ENCODE measurements at regions not wholly inside any gene's neighbourhood (a gene's known extent, or its start where the extent isn't known, plus 50 kb on each side); places are given as distances from the start of the nearest gene placed in this dataset.
"Not testable (repeated sequence)": the region's sequence is repeated elsewhere in the genome, so short reads cannot be mapped to it uniquely, and the experiment has no call there.

- Mint-ChIP-seq H3K9me3 (ENCODE audit: low read depth) (peaks cover 2% of the 10 kb centered on the region), H3K27me3 (no peaks in the 10 kb centered on the region), H3K4me3 (no peak overlapping the region), H3K36me3 (ENCODE audit: low read depth) (no peaks in the 10 kb centered on the region), H3K4me1 (no peaks in the 10 kb centered on the region), H3K27ac (no peak overlapping the region)
- no peak for ATAC-seq
- intact Hi-C loops (cut with DNase I, micrococcal nuclease) = no loop called here
- DNase-seq = no peak
- CTCF ChIA-PET = interaction anchor here (1.0 kb wide), 1 partner anchor 13 kb away, joined by 3 read pairs; no protein-coding TSS in a partner anchor
- POLR2A ChIA-PET = no interaction called here
Measured at GRCh38 chr1:219049501-219049900, 124.2 kb upstream of the LYPLAL1 start.

- no peaks in the 10 kb centered on the region for H3K4me1 Mint-ChIP-seq
- no peaks in the 10 kb centered on the region for H3K27me3 Mint-ChIP-seq
- intact Hi-C loops (cut with DNase I, micrococcal nuclease) = no loop called here
- no peaks in the 10 kb centered on the region for H3K36me3 Mint-ChIP-seq (ENCODE audit: low read depth)
- no peak overlapping the region for H3K27ac Mint-ChIP-seq
- no peak overlapping the region for H3K4me3 Mint-ChIP-seq
- ATAC-seq (no peak), DNase-seq (no peak)
- H3K9me3 Mint-ChIP-seq (ENCODE audit: low read depth) = peaks cover 2% of the 10 kb centered on the region
- ChIA-PET POLR2A (no interaction called here), CTCF (no interaction called here)
Measured at GRCh38 chr1:219050086-219050821, 123.4 kb upstream of the LYPLAL1 start.

DNA sequence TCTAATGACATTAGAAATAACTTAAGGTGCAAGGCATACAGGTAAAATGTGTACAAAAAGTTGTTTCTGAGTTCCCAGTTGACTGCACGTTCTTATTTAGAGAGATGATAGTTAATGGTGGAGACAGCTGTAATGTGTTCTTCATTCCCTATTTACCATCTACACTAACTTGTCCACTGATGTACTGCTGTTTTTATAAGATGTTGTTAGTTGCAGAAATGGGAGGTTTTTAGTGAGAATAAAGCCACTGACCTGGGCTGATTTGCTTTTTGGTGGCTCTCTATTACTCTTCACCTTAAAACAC lies 122.9 kb upstream of the LYPLAL1 start:
- Mint-ChIP-seq H3K4me1 (no peaks in the 10 kb centered on the region), H3K36me3 (ENCODE audit: low read depth) (no peaks in the 10 kb centered on the region), H3K9me3 (ENCODE audit: low read depth) (peaks cover 2% of the 10 kb centered on the region), H3K27ac (no peak overlapping the region), H3K4me3 (no peak overlapping the region), H3K27me3 (no peaks in the 10 kb centered on the region)
- no peak for DNase-seq
- ChIA-PET POLR2A (no interaction called here), CTCF (no interaction called here)
- intact Hi-C loops (cut with DNase I, micrococcal nuclease) = no loop called here
- ATAC-seq = no peak

DNA sequence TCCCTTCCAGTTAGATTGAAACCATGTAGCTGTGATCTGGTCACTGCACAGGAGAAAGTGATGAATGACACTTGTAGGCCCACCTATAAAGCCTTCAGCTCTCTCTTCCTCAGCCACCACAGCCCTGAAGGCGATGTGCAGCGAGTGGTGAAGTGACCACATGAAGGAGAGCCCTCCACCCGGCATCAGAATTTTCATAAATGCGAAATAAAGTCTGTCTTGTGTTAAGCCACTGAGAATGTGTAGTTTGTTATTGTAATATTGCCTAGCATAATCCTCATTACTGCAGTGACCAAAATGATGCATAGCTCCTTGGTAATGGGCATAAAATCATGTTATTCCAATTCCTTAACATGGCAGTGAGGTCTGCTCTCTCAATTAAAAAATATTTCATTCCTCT lies 122.1 kb upstream of the LYPLAL1 start:
- Mint-ChIP-seq H3K36me3 (ENCODE audit: low read depth) (no peaks in the 10 kb centered on the region), H3K27ac (no peak overlapping the region), H3K4me3 (no peak overlapping the region), H3K9me3 (ENCODE audit: low read depth) (peaks cover 2% of the 10 kb centered on the region), H3K4me1 (no peaks in the 10 kb centered on the region), H3K27me3 (no peaks in the 10 kb centered on the region)
- ATAC-seq (no peak), DNase-seq (no peak)
- ChIA-PET CTCF (no interaction called here), POLR2A (no interaction called here)
- intact Hi-C loops (cut with DNase I, micrococcal nuclease) = no loop called here

DNA sequence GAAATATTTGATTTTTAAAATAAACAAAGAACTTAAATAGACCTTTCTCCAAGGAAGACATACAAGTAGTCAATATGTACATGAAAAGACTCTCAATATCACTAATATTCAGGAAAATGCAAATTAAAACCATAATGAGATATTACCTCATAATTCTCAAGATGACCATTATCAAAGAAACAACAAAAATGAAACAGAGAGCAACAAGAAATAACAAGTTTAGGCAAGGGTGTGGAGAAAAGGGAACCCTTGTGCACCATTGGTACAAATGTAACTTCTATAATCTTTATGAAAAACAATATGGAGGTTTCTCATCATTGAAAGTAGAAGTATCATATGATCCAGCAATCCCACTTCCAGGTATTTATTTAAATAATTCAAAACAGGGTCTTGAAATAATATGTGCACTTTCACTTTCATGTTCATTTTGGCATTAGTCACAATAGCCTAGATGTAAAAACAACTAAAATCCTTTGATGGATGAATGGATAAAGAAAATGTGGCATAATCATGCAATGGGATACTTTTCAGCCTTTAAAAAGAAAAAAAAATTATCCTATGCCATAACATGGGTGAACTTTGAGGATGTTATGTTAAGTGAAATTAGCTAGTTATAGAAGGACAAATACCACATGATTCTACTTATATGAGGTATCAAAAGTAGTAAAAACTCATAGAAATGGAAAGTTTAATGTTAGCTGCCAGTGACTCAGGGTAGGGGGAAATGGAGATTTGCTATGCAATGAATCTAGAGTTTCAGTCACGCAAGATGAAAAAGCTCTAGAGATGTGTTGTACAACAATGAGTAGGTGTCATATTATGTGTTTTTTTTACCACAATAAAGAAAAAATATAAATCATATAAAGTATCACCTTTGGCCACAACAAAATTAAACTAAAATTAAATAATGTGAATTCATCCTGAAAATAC lies 114.5 kb upstream of the LYPLAL1 start:
- intact Hi-C loops (cut with DNase I, micrococcal nuclease) = loop anchor here (1.0 to 5.0 kb wide), 2 partner anchors 113 to 130 kb away; partner anchors contain the start of gene LYPLAL1 (in 1 of the 2)
- no peak overlapping the region for H3K27ac Mint-ChIP-seq
- ATAC-seq (peak; percentile 83), DNase-seq (no peak)
- peaks cover 7% of the 10 kb centered on the region for H3K4me1 Mint-ChIP-seq
- H3K9me3 Mint-ChIP-seq (ENCODE audit: low read depth) = peaks cover 4% of the 10 kb centered on the region
- no peak overlapping the region for H3K4me3 Mint-ChIP-seq
- POLR2A ChIA-PET = no interaction called here
- peaks cover 2% of the 10 kb centered on the region for H3K27me3 Mint-ChIP-seq
- CTCF ChIA-PET = no interaction called here
- H3K36me3 Mint-ChIP-seq (ENCODE audit: low read depth) = no peaks in the 10 kb centered on the region

DNA sequence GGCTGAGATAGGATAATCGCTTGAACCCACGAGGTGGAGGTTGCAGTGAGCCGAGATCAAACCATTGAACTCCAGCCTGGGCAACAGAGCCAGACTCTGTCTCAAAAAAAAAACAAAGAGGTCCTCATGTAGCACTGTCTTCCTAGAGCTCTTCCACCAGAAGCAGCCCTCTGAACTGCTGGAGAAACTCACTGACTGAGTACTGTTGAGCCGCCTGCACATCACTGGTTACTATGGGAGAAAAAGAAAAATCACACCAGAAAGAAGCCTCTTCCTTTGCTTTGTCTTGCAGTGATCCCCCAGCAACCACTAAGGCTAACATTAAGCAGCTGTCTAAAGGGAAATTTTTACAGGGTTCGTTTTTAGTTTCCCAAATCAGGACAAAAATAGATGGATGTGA lies 112.9 kb upstream of the LYPLAL1 start:
- ChIA-PET POLR2A (no interaction called here), CTCF (no interaction called here)
- DNase-seq (no peak), ATAC-seq (no peak)
- intact Hi-C loops (cut with DNase I, micrococcal nuclease) = loop anchor here in 1 of 2 experiments (10.0 kb wide), 1 partner anchor 706 kb away; no protein-coding TSS in a partner anchor
- H3K4me3 Mint-ChIP-seq = no peak overlapping the region
- H3K27ac Mint-ChIP-seq = no peak overlapping the region
- H3K27me3 Mint-ChIP-seq = peaks cover 3% of the 10 kb centered on the region
- peaks cover 7% of the 10 kb centered on the region for H3K4me1 Mint-ChIP-seq
- peaks cover 4% of the 10 kb centered on the region for H3K9me3 Mint-ChIP-seq (ENCODE audit: low read depth)
- no peaks in the 10 kb centered on the region for H3K36me3 Mint-ChIP-seq (ENCODE audit: low read depth)

DNA sequence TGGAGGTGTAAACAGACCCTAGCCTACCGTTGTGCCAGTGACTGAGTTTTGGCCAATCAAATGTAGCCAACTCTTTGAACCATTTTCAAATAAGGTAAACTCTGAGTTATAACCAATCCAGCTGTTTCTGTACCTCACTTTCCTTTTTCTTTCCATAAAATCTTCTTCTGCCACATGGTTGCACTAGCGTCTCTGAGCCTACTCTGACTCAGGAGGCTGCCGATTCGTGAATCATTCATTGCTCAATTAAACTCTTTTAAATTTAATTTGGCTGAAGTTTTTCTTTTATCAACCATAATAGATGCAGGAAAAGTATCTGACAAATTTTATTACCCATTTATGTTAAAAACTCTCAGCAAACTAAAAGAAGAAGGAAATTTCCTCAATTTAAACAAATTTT lies 111.5 kb upstream of the LYPLAL1 start:
- DNase-seq (no peak), ATAC-seq (no peak)
- Mint-ChIP-seq H3K4me1 (peaks cover 10% of the 10 kb centered on the region), H3K4me3 (no peak overlapping the region), H3K27ac (no peak overlapping the region), H3K9me3 (ENCODE audit: low read depth) (no peaks in the 10 kb centered on the region), H3K36me3 (ENCODE audit: low read depth) (no peaks in the 10 kb centered on the region), H3K27me3 (peaks cover 3% of the 10 kb centered on the region)
- intact Hi-C loops (cut with DNase I, micrococcal nuclease) = loop anchor here in 1 of 2 experiments (10.0 kb wide), 1 partner anchor 707 kb away; no protein-coding TSS in a partner anchor
- CTCF ChIA-PET = no interaction called here
- POLR2A ChIA-PET = no interaction called here

DNA sequence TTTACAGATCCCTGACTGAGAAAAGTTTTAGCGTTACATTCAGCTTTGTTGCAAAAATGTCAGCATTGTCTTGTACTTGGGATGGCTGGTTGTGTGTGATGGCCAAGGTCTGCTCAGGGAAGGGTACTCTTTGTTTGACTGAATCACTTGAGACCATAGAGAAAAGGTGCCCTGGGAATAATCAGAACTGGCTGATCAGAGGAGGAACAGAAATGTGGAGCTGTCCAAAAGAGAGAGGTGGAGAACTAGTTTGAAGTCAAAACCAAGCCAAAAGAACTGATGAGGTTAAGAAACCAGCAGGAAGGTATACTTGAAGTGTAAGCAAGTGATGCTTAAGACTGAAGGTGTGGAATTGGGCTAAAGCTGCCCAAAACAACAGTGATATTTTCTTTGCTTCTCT lies 107.6 kb upstream of the LYPLAL1 start:
- peaks cover 3% of the 10 kb centered on the region for H3K4me1 Mint-ChIP-seq
- intact Hi-C loops (cut with DNase I, micrococcal nuclease) = loop anchor here in 1 of 2 experiments (5.0 to 10.0 kb wide), 2 partner anchors 261 to 711 kb away; no protein-coding TSS in a partner anchor
- ChIA-PET POLR2A (no interaction called here), CTCF (no interaction called here)
- DNase-seq = no peak
- H3K27ac Mint-ChIP-seq = no peak overlapping the region
- no peaks in the 10 kb centered on the region for H3K36me3 Mint-ChIP-seq (ENCODE audit: low read depth)
- H3K9me3 Mint-ChIP-seq (ENCODE audit: low read depth) = peaks cover 4% of the 10 kb centered on the region
- peaks cover 2% of the 10 kb centered on the region for H3K27me3 Mint-ChIP-seq
- ATAC-seq = no peak
- no peak overlapping the region for H3K4me3 Mint-ChIP-seq

DNA sequence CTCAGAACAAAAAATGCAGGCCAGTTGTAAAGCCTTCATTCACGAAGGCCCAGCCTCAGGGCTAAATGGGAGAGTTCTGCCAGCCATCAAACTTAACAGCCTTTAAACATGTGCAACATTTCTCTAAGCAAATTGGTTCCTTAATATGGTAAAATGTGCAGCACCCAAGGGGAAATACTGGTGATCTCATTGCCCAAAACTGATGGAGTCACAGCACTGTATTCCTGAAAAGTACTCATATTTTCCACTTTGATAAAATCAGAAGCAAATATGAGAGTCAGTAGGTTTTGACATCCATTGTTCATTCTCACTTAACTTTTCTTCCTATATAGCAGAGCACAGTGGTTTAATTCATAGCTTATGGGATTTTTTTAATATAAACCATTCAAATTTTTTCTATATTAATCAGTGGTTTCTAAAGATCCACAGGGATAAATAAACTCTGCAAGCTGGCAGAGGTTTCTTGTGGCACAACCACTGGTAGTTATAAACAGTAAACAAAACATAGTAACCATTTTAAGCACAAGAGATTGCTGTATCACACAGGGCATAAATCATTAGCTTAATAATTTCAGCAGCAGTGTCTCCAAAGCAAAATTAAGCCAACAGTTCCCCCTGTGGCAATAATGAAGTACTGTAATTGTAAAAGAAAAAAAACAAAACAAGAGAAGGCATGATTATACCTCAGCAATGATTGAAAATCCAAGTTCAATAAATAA lies 106.9 kb upstream of the LYPLAL1 start:
- ATAC-seq (peak; percentile 49), DNase-seq (no peak)
- peaks cover 4% of the 10 kb centered on the region for H3K9me3 Mint-ChIP-seq (ENCODE audit: low read depth)
- ChIA-PET CTCF (interaction anchor here (0.6 kb wide), 1 partner anchor 383 kb away, joined by 3 read pairs; no protein-coding TSS in a partner anchor), POLR2A (no interaction called here)
- no peaks in the 10 kb centered on the region for H3K36me3 Mint-ChIP-seq (ENCODE audit: low read depth)
- no peak overlapping the region for H3K4me3 Mint-ChIP-seq
- peaks cover 3% of the 10 kb centered on the region for H3K4me1 Mint-ChIP-seq
- peaks cover 2% of the 10 kb centered on the region for H3K27me3 Mint-ChIP-seq
- no peak overlapping the region for H3K27ac Mint-ChIP-seq
- intact Hi-C loops (cut with DNase I, micrococcal nuclease) = loop anchor here in 1 of 2 experiments (5.0 to 10.0 kb wide), 2 partner anchors 261 to 712 kb away; no protein-coding TSS in a partner anchor

DNA sequence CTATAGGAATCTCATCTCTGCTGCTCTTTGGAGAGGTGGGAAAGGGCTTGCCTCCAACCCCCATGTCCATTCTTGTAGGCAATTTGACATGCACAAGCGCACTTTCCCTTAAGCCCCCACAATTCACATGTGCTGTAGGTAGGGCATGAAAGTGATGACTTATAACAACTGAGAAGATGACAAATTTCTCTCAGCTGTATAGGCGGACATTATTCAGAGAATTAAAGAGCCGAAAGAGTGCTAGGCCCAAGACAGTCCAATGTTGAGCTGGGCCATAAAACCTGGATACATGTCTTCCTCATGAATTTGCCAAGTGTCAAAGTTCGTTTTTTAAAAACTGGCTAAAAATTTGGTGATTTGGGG lies 106.3 kb upstream of the LYPLAL1 start:
- Mint-ChIP-seq H3K27me3 (peaks cover 2% of the 10 kb centered on the region), H3K27ac (no peak overlapping the region), H3K4me3 (no peak overlapping the region), H3K9me3 (ENCODE audit: low read depth) (peaks cover 8% of the 10 kb centered on the region), H3K36me3 (ENCODE audit: low read depth) (no peaks in the 10 kb centered on the region), H3K4me1 (peaks cover 3% of the 10 kb centered on the region)
- DNase-seq (no peak), ATAC-seq (no peak)
- intact Hi-C loops (cut with DNase I, micrococcal nuclease) = loop anchor here in 1 of 2 experiments (5.0 to 10.0 kb wide), 2 partner anchors 260 to 713 kb away; no protein-coding TSS in a partner anchor
- ChIA-PET POLR2A (no interaction called here), CTCF (no interaction called here)

DNA sequence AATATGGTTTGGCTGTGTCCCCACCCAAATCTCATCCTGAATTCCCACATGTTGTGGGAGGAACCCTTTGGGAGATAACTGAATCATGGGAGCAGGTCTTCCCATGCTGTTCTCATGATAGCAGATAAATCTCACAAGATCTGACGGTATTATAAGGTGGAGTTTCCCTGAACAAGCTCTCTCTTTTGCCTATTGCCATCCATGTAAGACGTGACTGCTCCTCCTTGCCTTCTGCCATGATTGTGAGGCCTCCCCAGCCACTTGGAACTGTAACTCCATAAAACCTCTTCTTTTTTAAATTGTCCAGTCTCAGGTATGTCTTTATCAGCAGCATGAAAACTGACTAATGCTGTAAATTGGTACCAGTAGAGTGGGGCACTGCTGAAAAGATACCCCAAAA lies 103.3 kb upstream of the LYPLAL1 start:
- H3K27me3 Mint-ChIP-seq; H3K27ac Mint-ChIP-seq; ATAC-seq; CTCF ChIA-PET; H3K36me3 Mint-ChIP-seq (ENCODE audit: low read depth); POLR2A ChIA-PET; intact Hi-C loops (cut with DNase I, micrococcal nuclease); H3K4me1 Mint-ChIP-seq; H3K4me3 Mint-ChIP-seq; DNase-seq: not testable (repeated sequence)
- H3K9me3 Mint-ChIP-seq (ENCODE audit: low read depth) = peaks cover 12% of the 10 kb centered on the region

Measured in activated CD4-positive, alpha-beta T cell treated with anti-CD3 and anti-CD28 coated beads for 36 hours (primary cell).